CD4-positive, alpha-beta T cell (primary cell): ENCODE measurements at regions not wholly inside any gene's neighbourhood (a gene's known extent, or its start where the extent isn't known, plus 50 kb on each side); places are given as distances from the start of the nearest gene placed in this dataset.

Experiments used
- ATAC-seq: fragments of 200-7000 bp; cut with Tn5 transposase; one replicate; pipeline ENCODE4 v1.10.0; 2022; ENCODE audit warnings: mild to moderate bottlenecking; ENCODE audit not compliant: poor library complexity
- CTCF ChIA-PET: fragments of 350-600 bp; sonication (Branson Sonifier 250); formaldehyde crosslinking; loops from one replicate; lab custom pipeline; 2021; ENCODE audit warnings: antibody characterized with exemption, inconsistent platforms; lab: Charles Lee
- POLR2A ChIA-PET: fragments of 350-600 bp; sonication (Branson Sonifier 250); formaldehyde crosslinking; loops from one replicate; lab custom pipeline; 2021; ENCODE audit warnings: antibody characterized with exemption, inconsistent platforms; lab: Charles Lee
- DNase-seq, 14 experiments: peaks; one replicate each; pipeline ENCODE4 v3.0.0-alpha.2; 2013 to 2020; ENCODE audit warnings: mixed read lengths in 2 of 14
- H3K27ac ChIP-seq, 2 donors: one replicate each; pipeline versions ENCODE4 v1.5.1 to v1.7.0; 2013; ENCODE audit warnings: low read length in 2 of 2, low read depth in 1 of 2, mild to moderate bottlenecking in 1 of 2
- H3K27me3 ChIP-seq, 2 experiments: 1 replicate in 1 of 2; 2 replicates in 1 of 2; pipeline versions ENCODE4 v1.6.1 to v1.7.0; 2013; ENCODE audit warnings: low read length in 2 of 2, control low read depth in 1 of 2, mild to moderate bottlenecking in 1 of 2, moderate library complexity in 1 of 2; ENCODE audit not compliant: insufficient read depth in 2 of 2, control insufficient read depth in 1 of 2
- H3K36me3 ChIP-seq: one replicate; pipeline ENCODE4 v1.6.1; 2013; ENCODE audit warnings: low read length, control low read depth; ENCODE audit not compliant: insufficient read depth
- H3K4me1 ChIP-seq: one replicate; pipeline ENCODE4 v1.6.1; 2013; ENCODE audit warnings: low read length, control low read depth; ENCODE audit not compliant: insufficient read depth
- H3K4me3 ChIP-seq: one replicate; pipeline ENCODE4 v1.5.1; 2013; ENCODE audit warnings: mild to moderate bottlenecking, low read length, moderate library complexity
- H3K9me3 ChIP-seq, 2 experiments: 1 replicate in 1 of 2; 2 replicates in 1 of 2; pipeline versions ENCODE4 v1.6.1 to v1.7.0; 2013; ENCODE audit warnings: low read length in 2 of 2, mild to moderate bottlenecking in 2 of 2, control low read depth in 1 of 2, moderate library complexity in 1 of 2; ENCODE audit not compliant: control insufficient read depth in 1 of 2, insufficient read depth in 1 of 2
- H3K27ac Mint-ChIP-seq: one replicate; pipeline ENCODE4 v1.8.0; 2020; ENCODE audit warnings: mixed read lengths
- H3K27me3 Mint-ChIP-seq: one replicate; pipeline ENCODE4 v1.8.0; 2021; ENCODE audit warnings: mixed read lengths
- H3K36me3 Mint-ChIP-seq: one replicate; pipeline ENCODE4 v1.8.0; 2021; ENCODE audit warnings: low read depth, mixed read lengths
- H3K4me1 Mint-ChIP-seq: one replicate; pipeline ENCODE4 v1.8.0; 2021; ENCODE audit warnings: low read depth, mixed read lengths
- H3K4me3 Mint-ChIP-seq: one replicate; pipeline ENCODE4 v1.8.0; 2020; ENCODE audit warnings: mild to moderate bottlenecking, mixed read lengths
- H3K9me3 Mint-ChIP-seq: one replicate; pipeline ENCODE4 v1.8.0; 2020; ENCODE audit warnings: mixed read lengths
- CTCF ChIP-seq: fragments of 200-600 bp; IDR thresholded peaks from one replicate; pipeline ENCODE4 v1.8.0; 2022; ENCODE audit warnings: antibody characterized with exemption, mild to moderate bottlenecking
- intact Hi-C, 2 experiments: fragments of 100-400 bp; cut with DNase I in 1 of 2; cut with micrococcal nuclease in 1 of 2; formaldehyde crosslinking; loops; one replicate each; pipeline versions ENCODE4 v1.15.1 to v1.9.0; 2023 to 2025; cut with DNase I, micrococcal nuclease

- Histone ChIP-seq H3K27ac (no peak overlapping the region), H3K4me1 (no peaks in the 10 kb centered on the region), H3K27me3 (no peaks in the 10 kb centered on the region), H3K36me3 (no peaks in the 10 kb centered on the region), H3K9me3 (peaks cover under 1 to 6% of the 10 kb centered on the region in 2 experiments), H3K4me3 (no peak overlapping the region)
- H3K36me3 Mint-ChIP-seq: no peaks in the 10 kb centered on the region
- ChIA-PET POLR2A (no interaction called here), CTCF (interaction anchor here (1.2 kb wide), 1 partner anchor 150 kb away, joined by 3 read pairs; no protein-coding TSS in a partner anchor)
- H3K9me3 Mint-ChIP-seq: no peaks in the 10 kb centered on the region
- no peak for DNase-seq
- no peaks in the 10 kb centered on the region for H3K4me1 Mint-ChIP-seq
- H3K27me3 Mint-ChIP-seq: peaks cover 20% of the 10 kb centered on the region
- intact Hi-C loops: no loop called here
- no peak for TF ChIP-seq CTCF
- no peak for ATAC-seq
- H3K27ac Mint-ChIP-seq: no peak overlapping the region
- no peak overlapping the region for H3K4me3 Mint-ChIP-seq
Measured at GRCh38 chr11:123253223-123253622, 58.2 kb upstream of the CLMP start.

- DNase-seq (no peak), ATAC-seq (no peak)
- Histone ChIP-seq H3K4me1 (peaks cover 6% of the 10 kb centered on the region), H3K36me3 (no peaks in the 10 kb centered on the region), H3K4me3 (no peak overlapping the region), H3K9me3 (no peaks in the 10 kb centered on the region), H3K27ac (no peak overlapping the region), H3K27me3 (no peaks in the 10 kb centered on the region)
- Mint-ChIP-seq H3K27me3 (peaks cover 16% of the 10 kb centered on the region), H3K36me3 (no peaks in the 10 kb centered on the region), H3K4me3 (no peak overlapping the region), H3K27ac (no peak overlapping the region), H3K4me1 (no peaks in the 10 kb centered on the region), H3K9me3 (no peaks in the 10 kb centered on the region)
- intact Hi-C loops: no loop called here
- no peak for TF ChIP-seq CTCF
- ChIA-PET POLR2A (no interaction called here), CTCF (no interaction called here)
Measured at GRCh38 chr11:123251657-123252344, 56.8 kb upstream of the CLMP start.

- intact Hi-C loops: no loop called here
- H3K4me3 ChIP-seq: no peak overlapping the region
- no peaks in the 10 kb centered on the region for H3K36me3 ChIP-seq
- no peak for TF ChIP-seq CTCF
- ATAC-seq (no peak), DNase-seq (no peak)
- no peaks in the 10 kb centered on the region for H3K27me3 ChIP-seq
- no peaks in the 10 kb centered on the region for H3K4me1 Mint-ChIP-seq
- H3K36me3 Mint-ChIP-seq: no peaks in the 10 kb centered on the region
- no peak overlapping the region for H3K4me3 Mint-ChIP-seq
- H3K27me3 Mint-ChIP-seq: peaks cover 14% of the 10 kb centered on the region
- ChIA-PET POLR2A (no interaction called here), CTCF (no interaction called here)
- H3K9me3 ChIP-seq: no peaks in the 10 kb centered on the region
- peaks cover 7% of the 10 kb centered on the region for H3K4me1 ChIP-seq
- no peak overlapping the region for H3K27ac ChIP-seq
- H3K9me3 Mint-ChIP-seq: no peaks in the 10 kb centered on the region
- H3K27ac Mint-ChIP-seq: no peak overlapping the region
Measured at GRCh38 chr11:123250892-123251656, 56.0 kb upstream of the CLMP start.
